HG03460 (cell line): ENCODE measurements at regions not wholly inside any gene's neighbourhood (a gene's known extent, or its start where the extent isn't known, plus 50 kb on each side); places are given as distances from the start of the nearest gene placed in this dataset.
"Not testable (repeated sequence)": the region's sequence is repeated elsewhere in the genome, so short reads cannot be mapped to it uniquely, and the experiment has no call there.

Experiments used
- ATAC-seq: cut with Tn5 transposase; IDR thresholded peaks from one replicate; pipeline ENCODE4 v1.9.1; 2021; ENCODE audit not compliant: unreplicated experiment

DNA sequence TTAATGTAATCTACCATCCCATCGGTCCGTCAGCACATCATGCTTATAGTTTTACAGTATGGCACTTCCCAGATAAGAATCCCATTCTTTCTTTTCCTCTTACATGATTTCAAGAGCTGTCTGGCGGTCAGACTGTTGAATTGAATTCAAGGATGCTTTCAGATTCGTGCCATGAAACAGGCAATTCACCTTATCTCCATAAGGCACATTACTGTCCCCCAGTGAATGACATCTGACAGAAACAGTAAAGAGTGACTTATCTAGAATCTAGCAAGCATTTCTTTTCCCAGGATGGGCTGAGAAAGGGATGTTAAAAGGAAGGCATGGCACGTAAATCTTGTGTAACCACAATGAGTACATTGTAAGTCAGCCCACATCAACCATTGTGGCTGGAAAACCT, 61.1 kb upstream of the SEM1 start:
- no peak for ATAC-seq

DNA sequence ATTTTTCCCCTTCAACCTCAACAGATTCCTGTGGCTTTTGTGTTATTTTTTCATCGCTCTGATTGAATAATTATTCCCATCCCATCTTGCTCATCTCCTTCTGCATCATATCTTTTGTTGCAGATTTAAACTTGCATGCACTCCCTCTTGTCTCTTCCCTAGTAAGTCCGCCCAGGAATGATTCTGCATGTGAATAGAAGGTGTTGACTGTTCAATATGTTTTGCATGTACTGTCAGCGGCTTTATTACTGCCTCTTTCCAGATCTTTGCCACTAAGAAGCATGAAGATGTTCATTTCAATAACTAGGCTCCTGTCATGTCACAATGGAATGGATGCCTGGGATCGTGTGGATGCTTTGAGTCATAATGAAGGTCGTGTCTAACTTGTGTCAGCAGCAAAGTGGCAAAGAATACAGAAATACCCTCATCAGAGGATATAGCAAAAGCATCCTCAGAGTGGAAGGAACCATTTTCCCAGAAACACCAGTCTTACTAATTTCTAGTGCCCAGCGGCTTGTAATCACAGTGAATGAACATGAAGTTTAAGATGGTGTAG, 62.6 kb upstream of the SEM1 start:
- no peak for ATAC-seq

DNA sequence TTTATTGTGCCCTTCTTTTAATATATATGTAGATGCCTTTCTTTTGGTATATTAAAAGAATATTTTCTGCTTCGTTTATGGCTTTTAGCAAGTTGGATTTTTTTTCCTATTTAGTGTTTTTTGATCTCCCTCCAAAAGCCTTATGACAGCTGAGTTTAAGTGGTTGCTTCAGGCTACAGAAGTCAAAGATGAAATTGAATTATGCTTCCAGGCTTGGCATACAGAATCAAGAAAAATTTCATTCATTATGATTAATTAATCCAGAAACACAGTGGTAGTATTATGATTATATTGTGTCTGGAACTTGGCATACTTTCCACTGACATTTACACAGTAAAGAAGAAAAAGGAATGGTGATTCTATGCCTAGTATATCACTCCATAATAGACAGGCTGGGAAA, 63.8 kb upstream of the SEM1 start:
- ATAC-seq: no peak

DNA sequence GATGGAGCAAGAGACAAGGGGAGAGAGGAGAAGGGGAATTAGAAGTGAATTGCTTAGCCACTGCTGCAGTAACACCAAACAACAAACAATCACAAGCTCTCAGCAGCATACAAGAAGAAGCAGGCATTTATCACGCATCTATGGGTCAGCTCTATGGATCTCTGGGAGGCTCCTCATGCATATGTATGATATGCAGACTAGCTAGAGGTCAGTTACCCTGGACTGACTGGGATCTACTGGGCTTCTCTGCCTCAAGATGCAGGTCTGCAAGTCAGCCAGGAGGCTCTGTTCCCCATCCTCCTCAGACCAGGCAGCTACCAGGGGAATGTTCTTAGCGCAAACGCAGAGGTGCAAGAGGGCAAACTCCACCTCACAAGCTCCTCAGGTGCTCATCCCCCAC, 64.7 kb upstream of the SEM1 start:
- ATAC-seq: no peak

DNA sequence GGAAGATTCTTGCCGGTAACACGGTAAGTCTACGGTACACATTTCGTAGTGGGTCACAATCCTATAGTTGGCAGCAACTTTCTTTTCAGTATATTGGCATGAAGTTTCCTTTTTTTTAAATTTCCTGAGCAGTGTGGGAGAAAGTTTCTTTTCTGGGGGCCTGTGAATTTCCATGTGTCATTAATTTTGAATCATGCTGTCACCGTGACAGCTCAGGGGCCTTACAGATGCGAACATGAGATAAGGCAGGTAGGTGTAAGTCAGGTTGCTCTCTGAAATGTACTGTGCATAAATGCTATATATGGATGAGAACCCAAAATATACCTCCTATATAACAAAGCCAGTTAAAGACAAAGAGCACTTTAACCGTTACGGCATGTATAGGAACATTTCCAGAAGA, 65.4 kb upstream of the SEM1 start:
- no peak for ATAC-seq

DNA sequence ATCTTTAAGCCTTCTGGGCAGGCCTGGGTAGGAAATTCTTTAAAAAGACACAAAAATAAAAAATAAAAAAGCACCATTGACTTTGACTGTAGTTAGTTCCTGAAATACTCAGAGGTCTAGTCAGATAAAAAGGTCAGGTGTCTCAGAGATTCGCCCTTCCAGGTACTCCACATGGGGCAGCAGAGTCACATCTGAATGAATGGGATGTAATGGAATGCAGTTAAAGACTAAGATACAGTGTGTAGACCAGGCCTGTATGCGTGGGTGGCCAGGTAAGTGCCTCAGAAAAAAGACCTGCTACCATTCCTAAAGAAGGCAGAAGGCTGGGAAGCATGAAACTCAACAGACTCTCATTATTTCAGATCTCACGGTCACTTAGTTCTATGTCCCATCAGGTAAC, 68.6 kb upstream of the SEM1 start:
- ATAC-seq: no peak

DNA sequence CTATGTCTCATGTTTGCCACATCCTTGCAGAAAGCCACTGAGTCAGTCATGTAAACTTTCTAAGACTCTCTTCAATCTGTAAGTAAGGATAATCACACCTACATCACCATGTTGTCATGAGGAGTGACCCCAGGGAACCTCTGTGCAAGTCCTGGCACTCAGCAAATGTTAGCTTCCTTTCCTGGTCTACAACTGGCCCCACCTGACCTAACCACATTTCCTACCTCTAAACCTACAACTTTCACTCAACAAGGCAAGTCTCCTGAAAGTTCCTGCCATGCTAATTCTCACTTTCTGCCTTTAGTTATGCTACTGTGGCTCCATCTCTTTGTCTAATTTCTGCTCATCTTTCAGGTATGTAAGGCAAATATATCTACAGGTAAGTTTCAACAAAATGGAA, 72.3 kb upstream of the SEM1 start:
- ATAC-seq: no peak

DNA sequence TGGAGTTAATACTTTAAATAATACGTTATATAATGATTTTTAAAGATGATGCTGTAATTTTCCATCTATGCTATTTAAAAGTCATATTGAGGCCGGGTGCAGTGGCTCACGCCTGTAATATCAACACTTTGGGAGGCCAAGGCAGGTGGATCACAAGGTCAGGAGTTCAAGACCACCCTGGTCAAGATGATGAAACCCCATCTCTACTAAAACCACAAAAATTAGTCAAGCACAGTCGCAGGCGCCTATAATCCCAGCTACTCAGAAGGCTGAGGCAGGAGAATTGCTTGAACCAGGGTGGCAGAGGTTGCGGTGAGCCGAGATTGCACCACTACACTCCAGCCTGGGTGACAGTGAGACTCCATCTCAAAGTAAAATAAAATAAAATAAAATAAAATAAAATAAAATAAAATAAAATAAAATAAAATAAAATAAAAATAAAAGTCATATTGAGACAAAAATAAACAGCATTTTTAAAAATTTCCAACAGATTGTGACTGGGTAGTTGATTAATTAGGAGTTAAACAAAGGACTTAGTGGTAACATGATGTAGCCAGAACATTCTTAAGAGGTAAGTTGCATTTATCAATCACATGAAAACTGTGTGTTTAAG, 73.1 kb upstream of the SEM1 start:
- ATAC-seq: not testable (repeated sequence)

DNA sequence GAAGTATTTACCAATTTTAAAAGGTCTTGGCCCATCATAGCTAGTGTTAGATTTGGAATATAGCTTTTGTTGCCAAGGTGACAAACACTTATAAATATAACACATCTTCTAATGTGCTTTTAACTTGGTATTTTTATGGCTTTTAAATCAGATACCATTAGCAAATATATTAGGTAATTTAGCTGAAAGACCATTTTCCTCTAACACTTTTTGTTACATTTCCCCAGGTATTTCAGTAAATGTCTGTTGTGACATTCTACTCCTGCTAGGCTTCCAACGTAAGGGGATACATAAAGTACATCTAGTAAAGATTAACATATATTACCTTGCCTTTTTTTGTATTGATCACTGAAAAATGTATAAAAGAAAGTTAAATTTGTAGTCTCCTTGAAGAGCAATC, 75.0 kb upstream of the SEM1 start:
- ATAC-seq: no peak

DNA sequence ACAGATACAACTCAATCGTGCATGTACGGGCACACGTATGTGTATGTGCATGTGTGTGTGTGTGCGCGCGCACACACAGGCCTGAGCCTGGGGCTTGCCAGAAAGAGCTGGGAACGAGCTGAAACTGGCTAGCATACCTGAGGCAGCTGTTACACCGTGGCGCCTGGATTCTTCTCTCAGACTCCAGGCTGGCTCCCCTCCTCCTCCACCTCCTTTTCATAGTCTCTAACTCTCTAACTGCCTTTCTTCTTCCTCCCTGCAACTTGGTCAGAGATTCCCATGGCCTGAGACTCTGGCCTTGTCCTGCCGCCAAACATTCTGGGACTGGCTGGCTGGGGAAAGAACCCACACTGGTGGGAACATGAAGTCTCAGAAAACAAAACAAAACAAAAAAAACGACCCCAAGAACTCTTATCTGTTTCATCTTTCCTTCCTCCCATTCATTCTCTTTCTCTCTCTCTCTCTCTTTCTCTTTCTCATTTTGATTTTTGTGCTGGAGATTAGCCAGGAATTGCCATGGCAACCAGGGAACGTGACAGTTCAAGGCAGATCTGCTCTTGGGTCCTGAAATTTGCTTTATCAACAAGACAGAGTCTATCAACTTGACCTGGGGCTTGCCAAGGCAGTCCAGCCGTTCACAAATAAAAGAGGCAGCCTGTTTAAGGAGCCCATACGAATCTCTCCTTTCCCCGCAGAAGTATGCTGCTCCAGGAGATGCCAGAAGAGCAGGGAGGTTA, 76.8 kb upstream of the SEM1 start:
- no peak for ATAC-seq

DNA sequence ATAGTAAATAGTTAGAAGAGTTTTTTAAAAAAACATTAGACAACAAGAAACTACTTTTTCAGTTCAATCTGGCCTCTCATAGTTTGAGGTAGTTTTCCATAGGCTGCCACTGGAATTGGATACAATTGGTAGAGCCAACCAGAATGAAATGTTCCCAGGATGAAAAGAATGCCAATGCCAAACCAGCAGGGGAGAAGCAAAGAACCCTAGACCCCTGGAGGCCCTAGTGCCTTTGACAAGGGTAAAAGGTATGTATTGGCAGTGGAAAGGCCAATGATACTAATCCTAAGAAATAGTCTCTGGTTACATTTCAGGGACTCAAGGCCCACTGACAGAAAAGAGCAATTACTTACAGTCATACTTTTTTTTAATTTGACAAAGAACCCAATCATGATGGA, 77.4 kb upstream of the SEM1 start:
- ATAC-seq: no peak

DNA sequence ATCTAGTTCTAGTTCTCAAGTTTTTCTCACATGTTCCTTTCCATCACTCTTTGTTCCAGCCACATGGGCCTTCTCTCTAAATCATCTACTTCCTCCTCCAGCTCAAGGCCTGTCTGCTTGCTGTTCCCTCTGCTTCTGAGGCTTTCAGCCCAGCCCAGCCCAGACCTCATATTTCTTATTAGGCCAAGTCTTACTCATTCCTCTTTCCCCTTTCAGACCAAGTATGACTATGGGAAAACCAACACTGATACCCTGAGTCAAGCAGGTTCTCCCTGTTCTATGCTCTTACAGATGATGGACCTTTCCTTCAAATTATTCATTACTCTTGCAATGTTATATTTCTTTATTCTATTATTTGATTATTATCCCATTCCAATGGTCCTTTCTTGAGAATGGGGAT, 80.3 kb upstream of the SEM1 start:
- ATAC-seq: no peak

DNA sequence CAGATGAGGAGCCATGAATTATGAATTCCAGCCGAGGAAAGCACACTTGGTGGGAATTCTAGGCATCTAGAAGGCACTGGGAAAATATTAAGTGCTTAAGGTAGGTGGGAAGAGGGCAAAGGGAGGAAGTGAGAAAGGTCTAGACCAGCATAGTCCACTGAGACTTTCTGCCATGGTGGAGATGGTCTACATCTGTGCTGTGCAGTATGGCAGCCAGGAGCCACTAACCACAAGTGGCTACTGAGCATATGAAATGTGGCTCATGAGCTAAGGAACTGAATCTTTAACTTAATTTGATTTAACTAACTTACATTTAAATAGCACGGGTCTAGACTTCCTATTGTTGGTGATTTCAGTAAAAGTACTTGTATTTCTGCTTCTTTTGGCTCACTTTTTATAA, 82.5 kb upstream of the SEM1 start:
- ATAC-seq: no peak

DNA sequence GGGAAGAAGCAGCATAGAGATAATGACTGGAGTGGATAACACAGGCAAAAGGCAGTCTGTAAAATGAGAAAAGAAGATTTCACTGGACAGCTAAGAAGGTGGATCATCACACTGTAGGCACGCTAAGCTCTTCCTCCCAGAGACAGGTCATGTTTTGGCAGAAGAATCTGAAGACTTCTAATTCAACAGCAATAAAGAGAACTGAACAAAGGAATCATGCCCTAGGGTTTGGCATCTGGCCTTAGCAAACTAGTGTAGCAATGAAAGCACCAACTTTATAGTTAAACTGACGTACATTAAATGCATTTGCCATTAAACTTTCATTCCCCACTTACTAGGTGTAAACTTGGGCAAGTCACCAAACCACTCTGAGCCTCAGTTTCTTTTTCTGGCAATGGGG, 84.4 kb upstream of the SEM1 start:
- ATAC-seq: no peak

DNA sequence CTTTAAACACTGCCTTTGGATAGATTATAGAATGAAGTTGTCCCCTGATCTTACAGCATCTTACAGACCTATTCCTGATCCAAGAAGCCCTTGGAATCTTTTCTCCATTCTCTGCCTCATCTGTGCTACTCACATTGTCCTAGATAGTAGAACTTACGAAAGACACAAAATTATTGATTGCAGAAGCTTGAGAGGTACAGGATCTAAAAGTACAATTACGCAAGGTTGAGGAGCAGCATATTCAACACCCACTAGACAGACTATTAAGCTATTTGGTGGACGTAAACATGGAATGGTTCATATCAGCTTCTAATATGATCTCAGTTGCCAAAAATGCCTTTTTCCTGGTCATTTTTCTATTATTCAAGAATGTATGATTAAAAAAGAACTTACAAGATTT, 90.5 kb upstream of the SEM1 start:
- ATAC-seq: no peak

DNA sequence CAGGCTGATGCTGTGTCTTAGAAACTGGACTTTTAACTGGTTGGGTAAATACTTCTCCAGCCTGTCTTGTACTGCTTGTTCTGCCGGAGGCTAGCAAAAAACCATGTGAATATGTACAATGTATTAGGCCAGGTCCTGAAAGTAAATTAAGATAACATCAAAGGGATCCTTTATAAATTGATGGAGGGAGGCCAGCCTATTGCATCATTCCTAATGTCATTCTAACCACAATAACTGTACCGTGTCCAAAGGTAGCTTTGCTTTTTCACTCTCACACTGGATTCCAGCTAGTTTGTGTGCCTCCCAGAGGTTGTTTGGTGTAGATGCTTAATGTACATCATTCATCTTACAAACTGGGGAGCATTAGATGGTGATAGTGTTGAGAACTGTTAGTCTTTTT, 91.2 kb upstream of the SEM1 start:
- ATAC-seq: no peak

DNA sequence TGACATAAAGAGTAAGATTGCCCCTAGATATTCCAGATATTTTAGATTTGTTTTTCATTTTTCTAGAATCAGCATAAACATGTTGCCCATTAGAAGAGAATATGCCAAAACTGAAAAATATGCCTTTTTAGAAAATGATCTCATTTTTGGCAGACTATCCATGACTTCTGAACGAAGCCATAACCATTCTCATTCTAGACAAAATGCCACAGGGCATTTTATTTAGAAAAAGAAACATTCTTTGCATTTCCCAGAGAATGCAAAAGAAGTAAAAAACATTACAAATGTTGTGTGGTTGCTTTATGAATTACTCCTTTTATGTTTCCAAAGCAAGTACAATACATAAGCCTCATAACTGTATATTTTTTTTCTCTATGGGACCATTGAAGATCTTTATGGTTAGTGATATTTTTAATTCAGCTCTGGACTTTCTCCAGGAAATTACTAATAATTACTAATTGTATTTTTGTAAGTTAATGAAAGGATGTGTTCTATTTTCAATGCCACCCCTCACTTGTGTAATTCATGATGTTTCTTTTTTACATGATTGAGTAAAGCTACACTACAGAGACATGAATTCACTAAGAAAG, 109.6 kb upstream of the SEM1 start:
- ATAC-seq: no peak

DNA sequence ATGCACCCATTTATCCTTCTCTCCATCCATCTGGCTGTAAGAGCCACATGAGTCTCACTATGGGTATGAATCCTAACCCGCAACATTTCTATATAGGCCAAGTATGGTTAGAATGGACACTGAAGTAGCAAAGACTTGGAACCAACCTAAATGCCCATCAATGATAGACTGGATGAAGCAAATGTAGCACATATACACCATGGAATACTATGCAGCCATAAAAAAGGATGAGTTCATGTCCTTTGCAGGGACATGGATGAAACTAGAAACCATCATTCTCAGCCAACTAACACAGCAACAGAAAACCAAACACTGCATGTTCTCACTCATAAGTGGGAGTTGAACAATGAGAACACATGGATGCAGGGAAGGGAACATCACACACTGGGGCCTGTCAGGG, 111.5 kb upstream of the SEM1 start:
- not testable (repeated sequence) for ATAC-seq

DNA sequence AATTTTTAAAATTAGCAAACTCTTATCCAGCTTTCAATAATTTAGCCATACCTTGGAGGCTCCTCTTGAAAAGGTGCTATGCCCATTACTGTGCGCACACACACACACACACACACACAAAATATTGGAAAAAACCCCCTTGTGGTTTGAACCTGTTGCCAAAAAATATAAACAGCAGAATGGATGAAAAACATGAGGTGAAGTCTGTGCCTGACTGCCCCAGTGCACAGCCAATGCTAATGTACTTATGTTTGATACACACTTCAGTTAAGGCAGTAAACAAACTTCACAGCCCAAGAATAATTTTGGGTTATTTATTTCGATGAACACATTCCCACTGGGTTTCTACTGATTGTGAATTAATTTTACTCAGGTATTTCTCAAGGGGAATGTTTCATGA, 113.2 kb upstream of the SEM1 start:
- ATAC-seq: no peak

DNA sequence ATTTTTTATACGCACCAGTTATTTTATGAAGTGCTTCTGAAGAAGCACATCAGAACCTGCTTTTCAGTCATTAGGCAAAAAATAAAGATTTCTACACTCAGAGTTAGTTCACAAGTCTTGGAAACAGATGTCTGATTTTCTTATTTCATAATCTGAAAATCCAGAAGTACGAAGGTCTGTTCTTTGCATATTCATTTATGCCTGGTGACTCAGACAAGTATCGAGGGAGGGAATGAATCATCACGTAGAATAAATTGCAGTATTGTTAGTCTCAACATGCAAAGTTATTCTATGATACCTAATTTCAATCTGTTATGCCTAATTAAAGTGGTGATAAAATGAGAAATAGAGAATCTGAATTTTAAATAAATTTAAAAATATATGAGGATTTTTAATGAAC, 113.6 kb upstream of the SEM1 start:
- ATAC-seq: no peak

DNA sequence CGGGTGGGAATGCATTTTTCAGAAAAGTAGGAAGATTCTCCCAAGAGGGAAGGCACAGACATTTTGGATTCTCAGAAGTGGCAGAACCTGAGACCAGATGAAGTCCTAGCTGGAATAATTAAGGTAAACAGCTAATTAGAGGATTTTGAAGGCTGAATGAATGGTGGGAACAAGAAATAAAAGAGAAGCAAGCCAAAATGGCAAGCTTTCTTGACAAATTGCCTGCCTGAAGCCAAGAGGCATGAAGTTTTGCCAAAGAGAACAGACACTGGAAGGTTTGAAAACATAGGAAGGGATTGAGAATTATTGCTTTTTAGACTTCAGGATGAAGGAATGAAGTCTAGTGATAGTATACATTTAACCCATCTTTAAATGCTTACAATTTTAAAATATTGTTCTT, 115.0 kb upstream of the SEM1 start:
- ATAC-seq: no peak

DNA sequence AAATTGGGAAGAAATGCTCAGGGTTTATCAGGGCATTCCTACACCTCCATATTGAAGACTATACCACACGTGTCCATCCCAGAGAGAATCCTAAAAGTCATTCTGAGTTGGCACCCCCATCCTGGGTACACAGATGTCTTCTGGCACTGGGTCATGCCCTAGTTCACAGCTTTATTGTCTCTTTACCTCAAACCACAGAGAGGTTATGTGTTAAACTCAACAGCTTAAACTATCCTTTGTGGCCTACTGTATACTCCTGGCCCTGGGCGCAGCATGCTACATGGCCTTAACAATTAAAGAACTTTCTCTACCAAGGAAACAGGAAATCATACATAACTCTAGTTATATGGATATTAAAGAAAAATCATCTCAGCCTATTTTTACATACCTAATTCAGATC, 115.6 kb upstream of the SEM1 start:
- no peak for ATAC-seq
